ENCODE measurements at regions not wholly inside any gene's neighbourhood (a gene's known extent, or its start where the extent isn't known, plus 50 kb on each side); places are given as distances from the start of the nearest gene placed in this dataset.

DNA sequence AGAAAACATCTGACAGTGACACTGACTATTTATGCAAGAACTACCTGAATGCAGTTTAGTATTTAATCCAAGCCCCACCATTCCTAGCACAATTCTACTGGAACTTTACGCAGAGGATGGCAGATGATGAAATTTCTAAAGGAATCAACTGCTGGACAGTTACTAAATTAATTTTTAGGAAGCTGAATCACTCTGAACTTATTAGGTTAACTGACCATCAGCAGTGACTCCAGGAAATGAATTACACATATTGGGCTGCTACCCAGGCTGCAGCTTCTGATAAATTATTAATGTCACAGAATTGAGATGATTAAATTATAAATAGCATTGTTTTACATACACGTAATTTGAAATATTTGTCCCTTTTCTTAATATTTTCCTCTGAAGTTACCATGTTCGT lies 250.8 kb downstream of the TMEM182 start:
- Histone ChIP-seq H3K4me2 (no peak overlapping the region), H4K20me1 (ENCODE audit: insufficient read depth) (no peaks in the 10 kb centered on the region), H3K27me3 (ENCODE audit: insufficient read depth, low read depth) (peaks cover 7% of the 10 kb centered on the region; the same call in 1 of the 2 replicates), H3K9me3 (ENCODE audit: insufficient read depth, low read depth) (no peaks in the 10 kb centered on the region), H3K27ac (no peak overlapping the region), H3K4me1 (replicated peaks; ENCODE audit: insufficient read depth) (no peaks in the 10 kb centered on the region), H3F3A (ENCODE audit: insufficient read depth, low read depth) (no peaks in the 10 kb centered on the region), H3K4me3 (no peak overlapping the region), H3K9me2 (ENCODE audit: insufficient read depth) (no peaks in the 10 kb centered on the region), H2AFZ (no peak overlapping the region), H3K36me3 (ENCODE audit: low read depth) (no peaks in the 10 kb centered on the region), H3K79me2 (ENCODE audit: low read depth) (no peaks in the 10 kb centered on the region)
- intact Hi-C loops (cut with micrococcal nuclease; ENCODE audit: unreplicated experiment): no loop called here
- BruUV-seq (replicated peaks): no TSS peak
- ChIA-PET POLR2A (ENCODE audit: unreplicated experiment) (no interaction called here), CTCF (no interaction called here)
- no peak for TF ChIP-seq EZH2 (IDR thresholded peaks at IDR 0.05; ENCODE audit: low read depth)
- TF ChIP-seq, protein P1, sequence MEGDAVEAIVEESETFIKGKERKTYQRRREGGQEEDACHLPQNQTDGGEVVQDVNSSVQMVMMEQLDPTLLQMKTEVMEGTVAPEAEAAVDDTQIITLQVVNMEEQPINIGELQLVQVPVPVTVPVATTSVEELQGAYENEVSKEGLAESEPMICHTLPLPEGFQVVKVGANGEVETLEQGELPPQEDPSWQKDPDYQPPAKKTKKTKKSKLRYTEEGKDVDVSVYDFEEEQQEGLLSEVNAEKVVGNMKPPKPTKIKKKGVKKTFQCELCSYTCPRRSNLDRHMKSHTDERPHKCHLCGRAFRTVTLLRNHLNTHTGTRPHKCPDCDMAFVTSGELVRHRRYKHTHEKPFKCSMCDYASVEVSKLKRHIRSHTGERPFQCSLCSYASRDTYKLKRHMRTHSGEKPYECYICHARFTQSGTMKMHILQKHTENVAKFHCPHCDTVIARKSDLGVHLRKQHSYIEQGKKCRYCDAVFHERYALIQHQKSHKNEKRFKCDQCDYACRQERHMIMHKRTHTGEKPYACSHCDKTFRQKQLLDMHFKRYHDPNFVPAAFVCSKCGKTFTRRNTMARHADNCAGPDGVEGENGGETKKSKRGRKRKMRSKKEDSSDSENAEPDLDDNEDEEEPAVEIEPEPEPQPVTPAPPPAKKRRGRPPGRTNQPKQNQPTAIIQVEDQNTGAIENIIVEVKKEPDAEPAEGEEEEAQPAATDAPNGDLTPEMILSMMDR (conservative IDR thresholded peaks at IDR 0.05): no peak
- DNase-seq: no peak

DNA sequence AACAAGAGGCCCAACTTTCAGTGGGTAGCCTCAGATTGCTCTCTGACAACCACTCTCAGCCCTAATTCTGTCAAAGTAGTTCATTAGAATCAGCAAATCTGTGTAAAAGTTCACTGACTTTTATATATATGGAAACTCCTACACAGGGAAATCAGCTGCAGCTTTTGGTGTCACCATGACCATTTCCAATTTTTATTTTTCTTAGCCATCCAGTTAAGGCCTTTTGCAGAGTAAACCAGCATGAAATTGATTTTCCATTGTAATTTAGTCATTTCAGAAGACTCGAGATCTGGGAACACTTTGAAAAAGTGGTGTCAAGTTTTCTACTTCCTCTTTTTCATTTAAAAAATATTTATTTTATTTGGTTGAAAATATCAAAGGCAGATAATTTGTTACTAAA lies 263.2 kb downstream of the TMEM182 start:
- Histone ChIP-seq H3K4me1 (replicated peaks; ENCODE audit: insufficient read depth) (no peaks in the 10 kb centered on the region), H3K27me3 (ENCODE audit: insufficient read depth, low read depth) (peaks cover 8% of the 10 kb centered on the region; the same call in 1 of the 2 replicates), H3K36me3 (ENCODE audit: low read depth) (no peaks in the 10 kb centered on the region), H3F3A (ENCODE audit: insufficient read depth, low read depth) (no peaks in the 10 kb centered on the region), H3K4me3 (no peak overlapping the region), H3K4me2 (no peak overlapping the region), H3K9me3 (ENCODE audit: insufficient read depth, low read depth) (no peaks in the 10 kb centered on the region), H3K9me2 (ENCODE audit: insufficient read depth) (peaks cover 3% of the 10 kb centered on the region), H3K27ac (no peak overlapping the region), H4K20me1 (ENCODE audit: insufficient read depth) (no peaks in the 10 kb centered on the region), H2AFZ (no peak overlapping the region), H3K79me2 (ENCODE audit: low read depth) (no peaks in the 10 kb centered on the region)
- no TSS peak for BruUV-seq (replicated peaks)
- TF ChIP-seq EZH2 (IDR thresholded peaks at IDR 0.05; ENCODE audit: low read depth): no peak
- TF ChIP-seq, protein P1 (conservative IDR thresholded peaks at IDR 0.05): no peak
- intact Hi-C loops (cut with micrococcal nuclease; ENCODE audit: unreplicated experiment): no loop called here
- CTCF ChIA-PET: no interaction called here
- DNase-seq: no peak
- POLR2A ChIA-PET (ENCODE audit: unreplicated experiment): no interaction called here

DNA sequence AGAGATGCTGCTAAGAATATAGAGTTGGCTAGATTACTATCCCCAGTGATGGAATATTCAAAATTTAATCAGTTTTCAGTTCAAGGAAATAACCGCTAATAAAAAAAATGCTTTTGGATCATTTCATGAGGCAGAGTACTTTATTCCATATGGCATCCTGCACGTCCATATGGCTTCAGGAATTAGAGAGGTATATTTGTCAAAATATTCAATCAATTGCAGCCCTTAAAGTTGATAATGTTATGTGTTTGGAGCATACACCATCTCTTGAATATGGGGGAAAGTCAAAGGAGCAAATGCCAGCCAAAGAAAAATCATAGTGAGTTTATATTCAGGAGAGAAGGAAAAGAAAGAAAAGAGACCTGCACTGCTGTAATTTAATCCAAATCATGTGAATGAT lies 266.4 kb downstream of the TMEM182 start:
- Histone ChIP-seq H4K20me1 (ENCODE audit: insufficient read depth) (no peaks in the 10 kb centered on the region), H3K36me3 (ENCODE audit: low read depth) (no peaks in the 10 kb centered on the region), H3K27me3 (ENCODE audit: insufficient read depth, low read depth) (peaks cover 8% of the 10 kb centered on the region; the same call in 1 of the 2 replicates), H3K9me2 (ENCODE audit: insufficient read depth) (peaks cover 3% of the 10 kb centered on the region), H2AFZ (no peak overlapping the region), H3K27ac (no peak overlapping the region), H3K79me2 (ENCODE audit: low read depth) (no peaks in the 10 kb centered on the region), H3K4me1 (replicated peaks; ENCODE audit: insufficient read depth) (no peaks in the 10 kb centered on the region), H3K4me2 (no peak overlapping the region), H3K9me3 (ENCODE audit: insufficient read depth, low read depth) (no peaks in the 10 kb centered on the region), H3F3A (ENCODE audit: insufficient read depth, low read depth) (no peaks in the 10 kb centered on the region), H3K4me3 (no peak overlapping the region)
- DNase-seq: no peak
- intact Hi-C loops (cut with micrococcal nuclease; ENCODE audit: unreplicated experiment): no loop called here
- ChIA-PET CTCF (no interaction called here), POLR2A (ENCODE audit: unreplicated experiment) (no interaction called here)
- TF ChIP-seq, protein P1 (conservative IDR thresholded peaks at IDR 0.05): no peak
- no peak for TF ChIP-seq EZH2 (IDR thresholded peaks at IDR 0.05; ENCODE audit: low read depth)
- no TSS peak for BruUV-seq (replicated peaks)
